B cell (primary cell): ENCODE measurements at regions not wholly inside any gene's neighbourhood (a gene's known extent, or its start where the extent isn't known, plus 50 kb on each side); places are given as distances from the start of the nearest gene placed in this dataset.

Experiments used
- CTCF ChIP-seq: fragments of 200-600 bp; IDR thresholded peaks from one replicate; pipeline ENCODE4 v1.8.0; 2022; ENCODE audit warnings: antibody characterized with exemption, mild to moderate bottlenecking
- EZH2 ChIP-seq: IDR thresholded peaks from 2 replicates; pipeline ENCODE4 v1.6.1; 2012; ENCODE audit warnings: borderline replicate concordance, low read depth, mild to moderate bottlenecking, moderate library complexity, low read length; ENCODE audit not compliant: insufficient read depth, poor library complexity, severe bottlenecking

- TF ChIP-seq CTCF (no peak), EZH2 (no peak)
Observed at GRCh38 chr2:173493874-173494273, 139.2 kb downstream of the CDCA7 start.
